SH-SY5Y (cell line): ENCODE measurements at regions not wholly inside any gene's neighbourhood (a gene's known extent, or its start where the extent isn't known, plus 50 kb on each side); places are given as distances from the start of the nearest gene placed in this dataset.

Experiments used
- GATA2 ChIP-seq: IDR thresholded peaks from 2 replicates; pipeline ENCODE4 v1.6.1; 2011; ENCODE audit warnings: mild to moderate bottlenecking, low read depth, low read length
- GATA3 ChIP-seq: IDR thresholded peaks from 2 replicates; pipeline ENCODE4 v1.6.1; 2011; ENCODE audit warnings: low read depth, mild to moderate bottlenecking, low read length, moderate library complexity

- TF ChIP-seq GATA3 (no peak), GATA2 (no peak)
These were observed 120.0 kb upstream of the FOXF1 start for GRCh38 chr16:86390335-86390734.
